Vagina (tissue), 2 donors: ENCODE measurements at regions not wholly inside any gene's neighbourhood (a gene's known extent, or its start where the extent isn't known, plus 50 kb on each side); places are given as distances from the start of the nearest gene placed in this dataset.

Experiments used
- DNase-seq, 2 donors: peaks; one replicate each; pipeline ENCODE4 v3.0.0-alpha.2; 2017; ENCODE audit errors: extremely low spot score in 2 of 2
- H3K27ac ChIP-seq: fragments of 200-600 bp; sonication (generic); one replicate; pipeline ENCODE4 v1.5.1; 2019
- H3K27me3 ChIP-seq: fragments of 200-600 bp; sonication (generic); one replicate; pipeline ENCODE4 v1.5.1; 2019
- H3K36me3 ChIP-seq, 2 donors: fragments of 200-600 bp; sonication (generic); one replicate each; pipeline ENCODE4 v1.5.1; 2017 to 2019
- H3K4me1 ChIP-seq: fragments of 200-600 bp; sonication (generic); one replicate; pipeline ENCODE4 v1.5.1; 2019
- H3K4me3 ChIP-seq, 2 donors: fragments of 200-600 bp; sonication (generic); 1 replicate in 1 of 2; 2 replicates in 1 of 2; pipeline ENCODE4 v1.5.1; 2016 to 2019
- H3K9me3 ChIP-seq: fragments of 200-600 bp; sonication (generic); one replicate; pipeline ENCODE4 v1.5.1; 2019
- CTCF ChIP-seq, 3 experiments: fragments of 450-650 bp in 2 of 3; fragments of 200-600 bp in 1 of 3; sonication (generic) in 1 of 3; IDR thresholded peaks; one replicate each; pipeline ENCODE4 v1.5.1; 2017 to 2019; ENCODE audit warnings: antibody characterized with exemption in 3 of 3, mild to moderate bottlenecking in 2 of 3, moderate library complexity in 2 of 3
- POLR2A ChIP-seq, 2 donors: fragments of 450-650 bp; IDR thresholded peaks; one replicate each; pipeline ENCODE4 v1.6.1; 2017; ENCODE audit warnings: antibody characterized with exemption in 2 of 2, mild to moderate bottlenecking in 2 of 2, moderate library complexity in 2 of 2
- POLR2AphosphoS5 ChIP-seq, 2 donors: sonication (generic); formaldehyde crosslinking; IDR thresholded peaks; one replicate each; pipeline ENCODE4 v1.9.0; 2017; ENCODE audit warnings: antibody characterized with exemption in 2 of 2, mild to moderate bottlenecking in 2 of 2, low read depth in 1 of 2; ENCODE audit not compliant: insufficient read depth in 1 of 2
- intact Hi-C: fragments of 100-400 bp; cut with DNase I; formaldehyde crosslinking; loops from one replicate; pipeline ENCODE4 v1.15.1; 2023

- no peak overlapping the region for H3K4me3 ChIP-seq
- H3K27ac ChIP-seq: no peak overlapping the region
- intact Hi-C loops: no loop called here
- no peaks in the 10 kb centered on the region for H3K4me1 ChIP-seq
- peak in 1 of 2 donors; percentile 34 for DNase-seq
- TF ChIP-seq POLR2A (IDR thresholded peaks at IDR 0.05) (no peak), CTCF (IDR thresholded peaks at IDR 0.05) (no peak), POLR2AphosphoS5 (IDR thresholded peaks at IDR 0.05; ENCODE audit: insufficient read depth in 1 of 2, low read depth in 1 of 2) (no peak)
- no peaks in the 10 kb centered on the region for H3K9me3 ChIP-seq
- no peaks in the 10 kb centered on the region for H3K36me3 ChIP-seq
- no peaks in the 10 kb centered on the region for H3K27me3 ChIP-seq
Measured at GRCh38 chr19:30932854-30933253, 416.4 kb downstream of the TSHZ3 start.

GRCh38 chr19:30930941-30931706, 418.1 kb downstream of the TSHZ3 start:
- Histone ChIP-seq H3K27ac (no peak overlapping the region), H3K27me3 (no peaks in the 10 kb centered on the region), H3K4me3 (no peak overlapping the region), H3K4me1 (no peaks in the 10 kb centered on the region), H3K9me3 (no peaks in the 10 kb centered on the region), H3K36me3 (no peaks in the 10 kb centered on the region)
- TF ChIP-seq POLR2AphosphoS5 (IDR thresholded peaks at IDR 0.05; ENCODE audit: insufficient read depth in 1 of 2, low read depth in 1 of 2) (no peak), POLR2A (IDR thresholded peaks at IDR 0.05) (no peak), CTCF (IDR thresholded peaks at IDR 0.05) (no peak)
- no peak for DNase-seq
- intact Hi-C loops: no loop called here

GRCh38 chr19:30927705-30928104, 421.5 kb downstream of the TSHZ3 start:
- Histone ChIP-seq H3K36me3 (no peaks in the 10 kb centered on the region), H3K9me3 (no peaks in the 10 kb centered on the region), H3K27ac (no peak overlapping the region), H3K4me1 (no peaks in the 10 kb centered on the region), H3K4me3 (no peak overlapping the region), H3K27me3 (no peaks in the 10 kb centered on the region)
- DNase-seq: no peak
- intact Hi-C loops: no loop called here
- TF ChIP-seq POLR2AphosphoS5 (IDR thresholded peaks at IDR 0.05; ENCODE audit: insufficient read depth in 1 of 2, low read depth in 1 of 2) (no peak), CTCF (IDR thresholded peaks at IDR 0.05) (no peak), POLR2A (IDR thresholded peaks at IDR 0.05) (no peak)

GRCh38 chr19:30924670-30925069, 424.6 kb downstream of the TSHZ3 start:
- DNase-seq: peak in 1 of 2 donors; percentile 25
- TF ChIP-seq POLR2A (IDR thresholded peaks at IDR 0.05) (no peak), POLR2AphosphoS5 (IDR thresholded peaks at IDR 0.05; ENCODE audit: insufficient read depth in 1 of 2, low read depth in 1 of 2) (no peak), CTCF (IDR thresholded peaks at IDR 0.05) (no peak)
- H3K27ac ChIP-seq: no peak overlapping the region
- no peaks in the 10 kb centered on the region for H3K27me3 ChIP-seq
- no peak overlapping the region for H3K4me3 ChIP-seq
- intact Hi-C loops: no loop called here
- no peaks in the 10 kb centered on the region for H3K36me3 ChIP-seq
- no peaks in the 10 kb centered on the region for H3K4me1 ChIP-seq
- no peaks in the 10 kb centered on the region for H3K9me3 ChIP-seq

- no peak overlapping the region for H3K27ac ChIP-seq
- H3K27me3 ChIP-seq: no peaks in the 10 kb centered on the region
- no peak overlapping the region for H3K4me3 ChIP-seq
- intact Hi-C loops: no loop called here
- peak in 1 of 2 donors; percentile 54 for DNase-seq
- TF ChIP-seq CTCF (IDR thresholded peaks at IDR 0.05) (no peak), POLR2AphosphoS5 (IDR thresholded peaks at IDR 0.05; ENCODE audit: insufficient read depth in 1 of 2, low read depth in 1 of 2) (no peak), POLR2A (IDR thresholded peaks at IDR 0.05) (no peak)
- no peaks in the 10 kb centered on the region for H3K4me1 ChIP-seq
- H3K9me3 ChIP-seq: no peaks in the 10 kb centered on the region
- H3K36me3 ChIP-seq: no peaks in the 10 kb centered on the region
Measured at GRCh38 chr19:30924069-30924636, 425.1 kb downstream of the TSHZ3 start.
